ENCODE measurements at regions not wholly inside any gene's neighbourhood (a gene's known extent, or its start where the extent isn't known, plus 50 kb on each side); places are given as distances from the start of the nearest gene placed in this dataset.
A peak's percentile ranks its signal among the peaks of the same experiment; 100 is the strongest.

GRCh38 chr9:1457460-1457859 is 407.3 kb downstream of the DMRT2 start:
- TF ChIP-seq JUND (IDR thresholded peaks at IDR 0.05; ENCODE audit: low read depth) = no peak
- in situ Hi-C loops (cut with HindIII; ENCODE audit: low pct_unique_long_range_greater_than_20kb, low sequenced_read_pairs) = no loop called here
- DNase-seq (ENCODE audit: low read depth in 1 of 2, low spot score in 1 of 2) = no peak

DNA sequence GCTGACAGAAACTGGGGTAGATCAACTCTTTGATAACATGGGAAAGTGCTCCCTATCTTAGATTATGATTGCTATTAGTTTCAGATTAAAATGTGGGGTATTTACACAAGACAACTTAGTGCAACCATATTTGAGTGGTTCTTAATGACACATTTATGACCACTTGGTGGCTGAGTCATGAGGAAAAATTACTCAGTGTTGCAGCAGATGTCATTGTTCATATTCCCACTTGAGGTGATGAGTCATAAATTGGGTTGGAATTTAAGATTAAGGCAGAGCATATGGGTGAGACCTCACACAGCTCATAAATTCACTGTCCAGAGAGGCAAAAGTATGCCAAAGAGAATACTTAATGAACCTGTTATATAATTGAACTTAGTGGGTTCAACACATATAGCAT is 408.3 kb downstream of the DMRT2 start:
- peak in 1 of 2 experiments; percentile 27 for DNase-seq (ENCODE audit: low read depth in 1 of 2, low spot score in 1 of 2)
- TF ChIP-seq JUND (IDR thresholded peaks at IDR 0.05; ENCODE audit: low read depth) = no peak
- in situ Hi-C loops (cut with HindIII; ENCODE audit: low pct_unique_long_range_greater_than_20kb, low sequenced_read_pairs) = no loop called here

DNA sequence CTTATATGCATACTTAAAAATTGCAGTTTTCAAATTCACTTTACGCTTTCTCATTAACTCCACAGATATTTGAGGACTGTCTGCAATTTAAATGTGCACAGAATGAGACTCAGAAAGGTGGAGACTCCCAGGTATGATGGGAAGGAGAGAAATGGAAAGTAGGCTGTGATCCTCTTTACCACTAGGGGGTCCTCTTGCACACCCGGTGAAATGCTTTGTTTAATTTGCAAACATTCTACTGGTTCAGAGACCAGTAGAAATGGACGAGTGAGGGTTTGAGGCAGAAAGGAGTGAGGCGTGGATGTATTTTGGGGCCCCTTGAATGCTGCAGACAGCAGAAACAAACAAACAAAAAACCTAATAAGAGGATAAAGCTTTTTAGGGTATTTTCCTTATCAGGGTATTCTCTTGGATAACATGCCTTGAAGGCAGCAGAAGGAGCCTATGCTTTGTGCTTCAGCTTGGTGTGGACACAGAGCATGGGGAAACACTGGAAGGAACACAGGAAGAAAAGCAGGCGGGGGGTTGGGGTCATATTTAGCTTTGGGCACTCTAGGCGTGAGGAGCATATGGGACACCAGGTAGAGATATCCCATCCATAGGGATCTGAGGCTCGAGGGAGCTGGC is 410.1 kb downstream of the DMRT2 start:
- in situ Hi-C loops (cut with HindIII; ENCODE audit: low pct_unique_long_range_greater_than_20kb, low sequenced_read_pairs) = no loop called here

DNA sequence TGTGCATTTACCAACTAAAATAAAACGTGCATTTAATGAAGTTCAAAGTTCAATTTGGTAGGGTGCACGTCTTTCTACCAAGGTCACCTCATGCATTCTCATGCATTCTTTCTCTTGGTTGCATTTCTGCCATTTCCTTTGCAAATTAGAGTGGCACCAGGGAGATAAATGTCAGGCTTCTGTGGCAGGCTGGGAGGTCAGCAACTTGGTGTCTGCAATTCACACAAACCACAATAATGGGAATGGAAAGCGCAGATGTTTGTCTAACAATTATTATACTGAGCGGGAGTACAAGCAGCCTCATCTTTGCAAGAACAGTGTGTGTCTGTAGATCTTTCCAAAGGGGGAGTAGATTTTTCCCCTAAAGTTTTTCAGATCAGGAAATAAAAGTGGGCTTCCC is 411.7 kb downstream of the DMRT2 start:
- TF ChIP-seq JUND (IDR thresholded peaks at IDR 0.05; ENCODE audit: low read depth) = no peak
- DNase-seq (ENCODE audit: low read depth in 1 of 2, low spot score in 1 of 2) = no peak
- in situ Hi-C loops (cut with HindIII; ENCODE audit: low pct_unique_long_range_greater_than_20kb, low sequenced_read_pairs) = no loop called here

More for the DNA sequence above, 410.1 kb downstream of the DMRT2 start:
- DNase-seq (ENCODE audit: low read depth in 1 of 2, low spot score in 1 of 2) = peak; percentile 17 to 63
- TF ChIP-seq JUND (IDR thresholded peaks at IDR 0.05; ENCODE audit: low read depth) = no peak

GRCh38 chr9:1462626-1463308 is 412.6 kb downstream of the DMRT2 start:
- in situ Hi-C loops (cut with HindIII; ENCODE audit: low pct_unique_long_range_greater_than_20kb, low sequenced_read_pairs) = no loop called here
- peak in 1 of 2 experiments; percentile 40 for DNase-seq (ENCODE audit: low read depth in 1 of 2, low spot score in 1 of 2)
- no peak for TF ChIP-seq JUND (IDR thresholded peaks at IDR 0.05; ENCODE audit: low read depth)

DNA sequence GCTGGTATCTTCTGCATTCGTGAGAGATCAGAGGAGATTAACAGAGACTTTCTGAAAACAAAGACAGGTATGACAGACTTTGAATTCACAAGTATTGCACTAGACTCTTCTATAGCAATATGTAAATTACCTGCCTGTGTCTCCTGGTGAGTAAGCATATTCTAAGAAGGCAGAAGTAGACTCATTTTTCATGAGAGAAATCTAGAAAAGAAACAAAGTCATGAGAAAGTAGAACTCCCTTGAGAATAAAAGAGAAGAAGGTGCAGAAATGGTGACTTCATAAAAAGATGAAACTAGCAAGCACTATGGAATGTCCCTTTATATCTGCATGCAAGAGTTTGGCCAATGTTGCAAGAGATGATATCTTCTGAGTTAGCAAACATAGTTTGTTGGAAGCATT is 419.8 kb downstream of the DMRT2 start:
- DNase-seq (ENCODE audit: low read depth in 1 of 2, low spot score in 1 of 2) = no peak
- TF ChIP-seq JUND (IDR thresholded peaks at IDR 0.05; ENCODE audit: low read depth) = no peak
- in situ Hi-C loops (cut with HindIII; ENCODE audit: low pct_unique_long_range_greater_than_20kb, low sequenced_read_pairs) = no loop called here

GRCh38 chr9:1473956-1474634 is 423.9 kb downstream of the DMRT2 start:
- no peak for DNase-seq (ENCODE audit: low read depth in 1 of 2, low spot score in 1 of 2)
- in situ Hi-C loops (cut with HindIII; ENCODE audit: low pct_unique_long_range_greater_than_20kb, low sequenced_read_pairs) = no loop called here
- no peak for TF ChIP-seq JUND (IDR thresholded peaks at IDR 0.05; ENCODE audit: low read depth)

DNA sequence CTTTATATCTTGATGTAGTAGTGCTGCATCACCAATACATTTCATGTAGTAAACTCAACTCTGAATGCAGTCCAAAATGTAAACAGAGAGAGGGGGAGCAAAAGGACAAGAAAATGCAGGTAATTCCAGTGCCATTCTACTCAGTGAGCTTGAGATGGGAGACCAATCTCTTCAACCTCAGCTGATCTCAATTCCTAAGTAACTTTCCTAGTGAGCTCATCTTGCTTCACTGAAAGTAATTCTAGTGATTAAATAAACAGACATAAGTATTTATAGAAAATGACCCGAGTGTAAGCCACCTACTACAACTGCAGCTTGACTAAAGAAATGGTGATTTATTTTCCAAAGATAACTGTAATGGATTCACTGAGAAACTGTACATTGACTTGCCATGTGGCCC is 424.5 kb downstream of the DMRT2 start:
- no peak for TF ChIP-seq JUND (IDR thresholded peaks at IDR 0.05; ENCODE audit: low read depth)
- in situ Hi-C loops (cut with HindIII; ENCODE audit: low pct_unique_long_range_greater_than_20kb, low sequenced_read_pairs) = no loop called here
- no peak for DNase-seq (ENCODE audit: low read depth in 1 of 2, low spot score in 1 of 2)

DNA sequence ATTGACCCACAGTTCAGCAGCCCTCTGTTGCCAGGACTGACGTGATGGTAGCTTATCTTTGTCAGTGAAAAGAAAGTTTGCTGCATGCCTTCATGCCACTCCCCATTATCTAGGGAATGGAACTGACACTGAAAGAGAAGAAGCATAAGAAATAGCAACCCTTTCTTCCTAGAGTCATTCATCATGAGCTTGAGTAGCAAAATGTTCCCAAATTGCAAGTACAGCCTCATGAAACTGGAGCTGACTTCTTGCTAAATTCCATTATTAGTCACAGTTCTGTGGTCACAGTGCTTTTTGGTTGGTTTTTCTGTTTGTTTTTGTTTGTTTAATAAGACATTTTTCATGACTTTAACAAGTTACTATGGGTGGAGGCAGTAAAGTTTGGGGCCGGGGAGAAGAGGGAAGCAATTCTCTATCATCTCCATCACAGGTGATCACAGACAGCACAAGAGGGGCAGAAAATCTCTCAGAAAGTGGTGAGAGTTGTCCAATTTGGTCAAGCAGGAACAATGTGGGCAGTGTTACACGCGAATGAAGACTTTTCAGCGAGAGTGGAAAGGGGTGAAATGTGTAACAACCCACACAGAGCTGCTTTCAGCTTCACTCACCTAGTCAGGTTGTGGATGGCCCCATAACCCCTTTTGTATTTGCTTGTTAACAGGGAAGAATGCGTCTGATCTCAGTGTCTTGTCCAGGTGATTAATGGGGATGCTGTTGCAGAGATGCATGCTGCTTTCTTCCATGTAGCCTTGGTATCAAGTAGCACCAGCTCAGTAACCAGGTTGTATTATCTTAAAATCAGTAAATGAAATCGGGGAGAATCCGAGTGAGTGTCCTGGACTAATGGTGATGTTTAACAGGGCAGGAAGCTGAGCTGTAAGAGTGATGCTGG is 440.4 kb downstream of the DMRT2 start:
- in situ Hi-C loops (cut with HindIII; ENCODE audit: low pct_unique_long_range_greater_than_20kb, low sequenced_read_pairs) = no loop called here
- TF ChIP-seq JUND (IDR thresholded peaks at IDR 0.05; ENCODE audit: low read depth) = no peak
- DNase-seq (ENCODE audit: low read depth in 1 of 2, low spot score in 1 of 2) = no peak

- in situ Hi-C loops (cut with HindIII; ENCODE audit: low pct_unique_long_range_greater_than_20kb, low sequenced_read_pairs) = no loop called here
- TF ChIP-seq JUND (IDR thresholded peaks at IDR 0.05; ENCODE audit: low read depth) = no peak
- no peak for DNase-seq (ENCODE audit: low read depth in 1 of 2, low spot score in 1 of 2)
These were observed 442.0 kb downstream of the DMRT2 start for GRCh38 chr9:1492156-1492555.

DNA sequence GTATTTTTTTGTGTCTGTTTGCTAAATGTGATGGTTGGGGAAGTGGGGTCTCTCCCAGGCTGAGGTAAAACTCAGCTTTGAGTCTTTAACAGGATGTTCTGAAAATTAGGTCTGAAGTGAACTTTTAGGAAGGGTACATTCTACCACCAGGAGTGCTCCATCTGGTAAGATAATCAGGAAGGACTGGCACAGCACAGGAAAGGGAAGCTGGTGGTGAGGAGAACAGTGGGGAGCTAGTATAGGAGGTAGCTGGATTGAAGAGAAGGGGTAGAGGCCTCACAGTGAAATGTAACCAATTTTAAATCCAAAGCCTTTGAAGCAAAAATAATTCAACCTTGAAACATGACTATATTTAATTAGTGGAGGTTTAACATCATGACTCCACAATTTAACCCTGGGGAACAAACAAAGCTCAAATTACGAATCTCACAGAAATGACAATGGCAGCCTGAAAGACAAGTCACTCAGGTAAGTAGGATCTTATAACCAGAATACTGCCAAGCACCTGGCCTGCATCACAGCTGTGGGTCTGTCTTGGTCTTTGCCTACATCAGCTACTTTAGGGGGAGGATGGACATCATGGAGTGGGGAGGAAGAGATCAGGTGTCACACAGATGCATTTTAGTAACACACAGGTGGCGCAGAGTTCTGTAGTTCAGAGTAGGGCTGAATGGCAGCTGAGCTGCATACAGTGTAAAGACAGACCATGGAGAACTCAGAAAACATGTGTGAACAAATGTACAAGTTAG is 445.3 kb downstream of the DMRT2 start:
- TF ChIP-seq JUND (IDR thresholded peaks at IDR 0.05; ENCODE audit: low read depth) = no peak
- in situ Hi-C loops (cut with HindIII; ENCODE audit: low pct_unique_long_range_greater_than_20kb, low sequenced_read_pairs) = no loop called here
- no peak for DNase-seq (ENCODE audit: low read depth in 1 of 2, low spot score in 1 of 2)

GRCh38 chr9:1505489-1505888 is 455.3 kb downstream of the DMRT2 start:
- no peak for DNase-seq (ENCODE audit: low read depth in 1 of 2, low spot score in 1 of 2)
- TF ChIP-seq JUND (IDR thresholded peaks at IDR 0.05; ENCODE audit: low read depth) = no peak
- in situ Hi-C loops (cut with HindIII; ENCODE audit: low pct_unique_long_range_greater_than_20kb, low sequenced_read_pairs) = no loop called here

Measured in T47D (cell line).